IMR-90 (cell line): ENCODE measurements at regions not wholly inside any gene's neighbourhood (a gene's known extent, or its start where the extent isn't known, plus 50 kb on each side); places are given as distances from the start of the nearest gene placed in this dataset.

Experiments used
- ATAC-seq: fragments of 200-7000 bp; cut with Tn5 transposase; 2 replicates; pipeline ENCODE4 v1.9.1; 2020; ENCODE audit warnings: low read depth, mild to moderate bottlenecking, moderate library complexity
- BruUV-seq: library from RNA; stranded (reverse); fragments of 400-500 nt; replicated peaks from 2 replicates; lab custom pipeline; 2021; lab: Mats Ljungman, UMichigan
- CTCF ChIA-PET: fragments of 300-600 bp; formaldehyde crosslinking; extraction: SDS; loops from one replicate; lab custom pipeline; 2021; ENCODE audit warnings: antibody characterized with exemption; lab: Yijun Ruan, JAX
- POLR2A ChIA-PET: fragments of 300-600 bp; sonication (Branson Sonifier 250); formaldehyde crosslinking; loops from one replicate; lab custom pipeline; 2022; ENCODE audit warnings: antibody characterized with exemption; ENCODE audit not compliant: unreplicated experiment; lab: Charles Lee
- DNase-seq: peaks from one replicate; pipeline ENCODE4 v3.0.0; 2013
- H2AFZ ChIP-seq: replicated peaks from 2 replicates; pipeline ENCODE3; 2013; ENCODE audit warnings: low read length, mild to moderate bottlenecking; ENCODE audit not compliant: poor library complexity
- H2AK5ac ChIP-seq: 2 replicates; pipeline ENCODE4 v1.6.1; 2013; ENCODE audit warnings: low read depth, low read length, inconsistent platforms
- H2AK9ac ChIP-seq: replicated peaks from 2 replicates; pipeline ENCODE3; 2013; ENCODE audit warnings: mild to moderate bottlenecking, low read depth, low read length, moderate library complexity; ENCODE audit not compliant: poor library complexity
- H2BK120ac ChIP-seq: 2 replicates; pipeline ENCODE4 v1.6.1; 2013; ENCODE audit warnings: low read depth, low read length, inconsistent platforms
- H2BK15ac ChIP-seq: 3 replicates; pipeline ENCODE4 v1.6.1; 2013; ENCODE audit warnings: low read depth, low read length, inconsistent platforms
- H2BK20ac ChIP-seq: 2 replicates; pipeline ENCODE4 v1.6.1; 2013; ENCODE audit warnings: low read depth, mild to moderate bottlenecking, inconsistent platforms, low read length, moderate library complexity
- H2BK5ac ChIP-seq: 2 replicates; pipeline ENCODE4 v1.6.1; 2013; ENCODE audit warnings: mild to moderate bottlenecking, low read depth, low read length, inconsistent platforms; ENCODE audit not compliant: poor library complexity, severe bottlenecking
- H3K14ac ChIP-seq: replicated peaks from 2 replicates; pipeline ENCODE4 v1.6.1; 2013; ENCODE audit warnings: low read depth, low read length, inconsistent platforms
- H3K18ac ChIP-seq: 2 replicates; pipeline ENCODE4 v1.6.1; 2013; ENCODE audit warnings: low read depth, low read length, control low read depth
- H3K23ac ChIP-seq: 2 replicates; pipeline ENCODE4 v1.6.1; 2013; ENCODE audit warnings: low read depth, low read length, inconsistent platforms
- H3K27ac ChIP-seq: 2 replicates; pipeline ENCODE4 v1.5.1; 2013; ENCODE audit warnings: mild to moderate bottlenecking, control low read depth, low read length; ENCODE audit not compliant: insufficient read depth
- H3K27me3 ChIP-seq: 2 replicates; pipeline ENCODE4 v1.6.1; 2013; ENCODE audit warnings: low read length; ENCODE audit not compliant: control insufficient read depth, insufficient read depth
- H3K36me3 ChIP-seq: 2 replicates; pipeline ENCODE4 v1.6.1; 2013; ENCODE audit warnings: low read length, mixed read lengths; ENCODE audit not compliant: control insufficient read depth, insufficient read depth
- H3K4ac ChIP-seq: 2 replicates; pipeline ENCODE4 v1.6.1; 2013; ENCODE audit warnings: low read depth, low read length, inconsistent platforms
- H3K4me1 ChIP-seq: 2 replicates; pipeline ENCODE4 v1.6.1; 2013; ENCODE audit warnings: low read length, mixed read lengths; ENCODE audit not compliant: control insufficient read depth, insufficient read depth
- H3K4me2 ChIP-seq: 2 replicates; pipeline ENCODE4 v1.6.1; 2013; ENCODE audit warnings: low read depth, mild to moderate bottlenecking, control low read depth, low read length, moderate library complexity
- H3K4me3 ChIP-seq: 2 replicates; pipeline ENCODE4 v1.5.1; 2013; ENCODE audit warnings: low read depth, mild to moderate bottlenecking, control low read depth, low read length, moderate library complexity; ENCODE audit not compliant: insufficient read depth
- H3K56ac ChIP-seq: 2 replicates; pipeline ENCODE4 v1.6.1; 2013; ENCODE audit warnings: low read length, inconsistent platforms; ENCODE audit not compliant: insufficient read depth; ENCODE audit errors: extremely low read depth
- H3K79me1 ChIP-seq, 2 experiments: 2 replicates each; pipeline ENCODE4 v1.6.1; 2013; ENCODE audit warnings: low read length in 2 of 2, inconsistent platforms in 1 of 2, low read depth in 1 of 2
- H3K9ac ChIP-seq: 2 replicates; pipeline ENCODE4 v1.6.1; 2013; ENCODE audit warnings: low read depth, low read length, control low read depth
- H3K9me1 ChIP-seq: 2 replicates; pipeline ENCODE4 v1.6.1; 2013; ENCODE audit warnings: low read length, inconsistent platforms; ENCODE audit not compliant: insufficient read depth
- H3K9me3 ChIP-seq: 2 replicates; pipeline ENCODE4 v1.6.1; 2013; ENCODE audit warnings: low read length; ENCODE audit not compliant: control insufficient read depth, insufficient read depth
- H4K20me1 ChIP-seq: 2 replicates; pipeline ENCODE4 v1.6.1; 2013; ENCODE audit warnings: low read length, inconsistent platforms; ENCODE audit not compliant: insufficient read depth
- H4K5ac ChIP-seq: 2 replicates; pipeline ENCODE4 v1.6.1; 2013; ENCODE audit warnings: mild to moderate bottlenecking, low read depth, low read length, control low read depth
- H4K8ac ChIP-seq, 2 experiments: 2 replicates each; pipeline ENCODE4 v1.6.1; 2013; ENCODE audit warnings: low read depth in 2 of 2, low read length in 2 of 2, control low read depth in 1 of 2, inconsistent platforms in 1 of 2
- H4K91ac ChIP-seq: 2 replicates; pipeline ENCODE4 v1.6.1; 2013; ENCODE audit warnings: low read depth, low read length, inconsistent platforms; ENCODE audit not compliant: insufficient read depth
- CHD1 ChIP-seq: IDR thresholded peaks from 2 replicates; pipeline ENCODE4 v1.6.1; 2012; ENCODE audit warnings: low read depth, low read length, improper control_type of control experiment
- CTCF ChIP-seq: conservative IDR thresholded peaks from 2 replicates; pipeline ENCODE4 v1.5.1; 2012; ENCODE audit warnings: mild to moderate bottlenecking, low read depth, low read length, improper control_type of control experiment
- FOS ChIP-seq: fragments of 150-350 bp; IDR thresholded peaks from 2 replicates; pipeline ENCODE4 v1.6.1; 2016; ENCODE audit warnings: low read depth, low read length
- MAFK ChIP-seq: IDR thresholded peaks from 2 replicates; pipeline ENCODE4 v1.6.1; 2012; ENCODE audit warnings: low read depth, low read length, improper control_type of control experiment
- MAZ ChIP-seq: IDR thresholded peaks from 2 replicates; pipeline ENCODE4 v1.6.1; 2012; ENCODE audit warnings: low read depth, mild to moderate bottlenecking, low read length, improper control_type of control experiment, moderate library complexity, borderline replicate concordance
- MXI1 ChIP-seq: IDR thresholded peaks from 2 replicates; pipeline ENCODE4 v1.6.1; 2012; ENCODE audit warnings: low read depth, mild to moderate bottlenecking, low read length, moderate library complexity, borderline replicate concordance
- NFE2L2 ChIP-seq: fragments of 150-350 bp; IDR thresholded peaks from 2 replicates; pipeline ENCODE4 v1.6.1; 2016; ENCODE audit warnings: low read depth, mild to moderate bottlenecking, low read length
- POLR2A ChIP-seq: IDR thresholded peaks from 2 replicates; pipeline ENCODE4 v1.6.1; 2012; ENCODE audit warnings: mild to moderate bottlenecking, low read depth, low read length
- RAD21 ChIP-seq: IDR thresholded peaks from 2 replicates; pipeline ENCODE4 v1.6.1; 2012; ENCODE audit warnings: low read length, improper control_type of control experiment
- RFX5 ChIP-seq: IDR thresholded peaks from 2 replicates; pipeline ENCODE4 v1.8.0; 2012; ENCODE audit warnings: low read depth, mild to moderate bottlenecking, low read length, moderate library complexity
- SMC3 ChIP-seq: fragments of 150-350 bp; IDR thresholded peaks from 2 replicates; pipeline ENCODE4 v1.6.1; 2016; ENCODE audit warnings: low read depth, mild to moderate bottlenecking, antibody characterized with exemption, low read length, moderate library complexity
- USF2 ChIP-seq: fragments of 150-350 bp; IDR thresholded peaks from 2 replicates; pipeline ENCODE4 v1.6.1; 2017; ENCODE audit warnings: mild to moderate bottlenecking, antibody characterized with exemption, low read length, low read depth
- WGBS, 2 experiments: methylation state at CpG; one replicate each; pipeline versions ENCODE4 v1.1.5 to v1.1.7; 2013; ENCODE audit warnings: missing lambda C conversion rate in 2 of 2; ENCODE audit not compliant: insufficient read length in 1 of 2; ENCODE audit errors: extremely low coverage in 2 of 2; 5-methylcytosine and 5-hydroxymethylcytosine counted together
- dilution Hi-C: fragments of 300-500 bp; cut with HindIII; formaldehyde crosslinking; loops from one replicate; pipeline ENCODE4 v1.14.3; 2018; ENCODE audit warnings: low sequenced_read_pairs; ENCODE audit not compliant: unreplicated experiment
- in situ Hi-C: fragments of 300-500 bp; cut with MboI; formaldehyde crosslinking; loops from 3 replicates; pipeline ENCODE4 v1.14.3; 2019; ENCODE audit warnings: low sequenced_read_pairs, inconsistent platforms, mixed read lengths
- intact Hi-C: fragments of 100-400 bp; cut with micrococcal nuclease; formaldehyde crosslinking; loops from 2 replicates; pipeline ENCODE4 v1.10.0; 2022

GRCh38 chr2:7649461-7650228 lies 732.4 kb downstream of the RNF144A start:
- Histone ChIP-seq H4K91ac (no peak overlapping the region), H2BK20ac (no peak overlapping the region), H3K14ac (no peak overlapping the region), H3K4ac (no peak overlapping the region), H2AK5ac (no peak overlapping the region), H3K9me1 (no peaks in the 10 kb centered on the region), H3K18ac (no peak overlapping the region), H2BK15ac (no peak overlapping the region), H3K27ac (no peak overlapping the region), H3K56ac (no peak overlapping the region), H3K36me3 (no peaks in the 10 kb centered on the region), H3K4me3 (no peak overlapping the region), H4K20me1 (no peaks in the 10 kb centered on the region), H3K9me3 (no peaks in the 10 kb centered on the region; the same call in 1 of the 2 replicates), H2BK5ac (no peak overlapping the region), H3K27me3 (no peaks in the 10 kb centered on the region), H2BK120ac (no peak overlapping the region), H3K9ac (no peak overlapping the region), H3K4me2 (no peak overlapping the region), H3K79me1 (no peaks in the 10 kb centered on the region), H3K4me1 (no peaks in the 10 kb centered on the region), H4K5ac (no peak overlapping the region), H3K23ac (no peak overlapping the region), H2AFZ (no peak overlapping the region), H4K8ac (no peak overlapping the region), H2AK9ac (no peak overlapping the region)
- ATAC-seq (no peak), DNase-seq (no peak)
- 29% methylated on average over 1 of the region's 6 CpGs; no CpG with 5 or more reads in 1 of the 2 experiments for WGBS, 2 experiments
- intact Hi-C loops (no loop called here), dilution Hi-C loops (no loop called here), in situ Hi-C loops (no loop called here)
- TF ChIP-seq FOS = no peak
- TF ChIP-seq USF2 = no peak
- TF ChIP-seq MAFK = no peak
- no peak for TF ChIP-seq CHD1
- no peak for TF ChIP-seq RFX5
- TF ChIP-seq MXI1 = no peak
- TF ChIP-seq RAD21 = no peak
- TF ChIP-seq SMC3 = no peak
- no peak for TF ChIP-seq MAZ
- no peak for TF ChIP-seq POLR2A
- TF ChIP-seq NFE2L2 = no peak
- no peak for TF ChIP-seq CTCF
- ChIA-PET POLR2A (no interaction called here), CTCF (interaction anchor here (0.5 kb wide), 1 partner anchor 23 kb away, joined by 3 read pairs; no protein-coding TSS in a partner anchor)
- no TSS peak for BruUV-seq
